Left ventricle myocardium inferior (tissue), 1 donor: ENCODE measurements at regions not wholly inside any gene's neighbourhood (a gene's known extent, or its start where the extent isn't known, plus 50 kb on each side); places are given as distances from the start of the nearest gene placed in this dataset.
"Not testable (repeated sequence)": the region's sequence is repeated elsewhere in the genome, so short reads cannot be mapped to it uniquely, and the experiment has no call there.

Experiments
- DNase-seq: peaks from one replicate; pipeline ENCODE4 v3.0.0-alpha.2; 2020
- H3K27ac ChIP-seq: fragments of 200-600 bp; replicated peaks from 2 replicates; pipeline ENCODE4 v1.8.0; 2021
- H3K27me3 ChIP-seq: fragments of 200-600 bp; 2 replicates; pipeline ENCODE4 v1.8.0; 2021; ENCODE audit warnings: low read depth
- H3K36me3 ChIP-seq: fragments of 200-600 bp; 2 replicates; pipeline ENCODE4 v1.8.0; 2021
- H3K4me1 ChIP-seq: fragments of 200-600 bp; 2 replicates; pipeline ENCODE4 v1.8.0; 2021
- H3K4me3 ChIP-seq: fragments of 200-600 bp; 2 replicates; pipeline ENCODE4 v1.8.0; 2021; ENCODE audit warnings: mild to moderate bottlenecking, moderate library complexity
- H3K9me3 ChIP-seq: fragments of 200-600 bp; replicated peaks from 2 replicates; pipeline ENCODE4 v1.8.0; 2021
- intact Hi-C: fragments of 100-400 bp; cut with micrococcal nuclease; formaldehyde crosslinking; loops from one replicate; pipeline ENCODE4 v1.11.0; 2022
- TF ChIP-seq, protein P1 (sequence below): fragments of 200-600 bp; IDR thresholded peaks from 2 replicates; pipeline ENCODE4 v1.8.0; 2021; ENCODE audit warnings: antibody characterized with exemption, mild to moderate bottlenecking, borderline replicate concordance
- donor health status: DM: no; HTN: yes; CAD: no; lungs with severe emphysema.

DNA sequence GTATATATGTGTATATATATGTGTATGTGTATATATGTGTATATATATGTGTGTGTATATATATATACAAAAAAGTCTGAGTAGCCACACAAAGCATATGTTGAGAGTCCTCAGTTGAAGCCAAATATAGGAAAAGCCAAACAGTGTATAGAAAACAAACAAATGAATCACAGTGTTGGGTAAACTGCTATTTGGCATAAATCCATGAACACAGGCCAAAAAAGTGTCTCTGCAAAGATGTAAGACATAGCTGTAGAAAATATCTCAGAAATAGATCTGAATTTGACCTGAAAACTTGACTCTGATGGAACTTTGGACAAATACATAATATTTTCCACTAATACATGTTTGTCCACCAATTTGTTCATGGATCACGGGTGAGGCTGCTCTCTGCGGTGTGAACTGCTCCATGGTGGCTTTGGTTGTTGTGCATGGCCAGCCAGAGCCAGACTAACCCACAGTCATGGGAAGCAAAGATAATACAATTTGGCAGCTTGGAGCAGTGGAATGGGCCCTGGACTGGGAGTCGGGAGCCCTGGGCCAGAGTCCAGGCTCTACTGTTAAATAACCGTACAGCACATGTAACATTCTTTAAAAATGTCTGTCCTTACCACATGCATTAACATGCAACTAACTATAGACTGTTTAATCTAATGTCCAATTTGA lies 76.9 kb upstream of the EED start:
- no peaks in the 10 kb centered on the region for H3K27me3 ChIP-seq
- TF ChIP-seq, protein P1, sequence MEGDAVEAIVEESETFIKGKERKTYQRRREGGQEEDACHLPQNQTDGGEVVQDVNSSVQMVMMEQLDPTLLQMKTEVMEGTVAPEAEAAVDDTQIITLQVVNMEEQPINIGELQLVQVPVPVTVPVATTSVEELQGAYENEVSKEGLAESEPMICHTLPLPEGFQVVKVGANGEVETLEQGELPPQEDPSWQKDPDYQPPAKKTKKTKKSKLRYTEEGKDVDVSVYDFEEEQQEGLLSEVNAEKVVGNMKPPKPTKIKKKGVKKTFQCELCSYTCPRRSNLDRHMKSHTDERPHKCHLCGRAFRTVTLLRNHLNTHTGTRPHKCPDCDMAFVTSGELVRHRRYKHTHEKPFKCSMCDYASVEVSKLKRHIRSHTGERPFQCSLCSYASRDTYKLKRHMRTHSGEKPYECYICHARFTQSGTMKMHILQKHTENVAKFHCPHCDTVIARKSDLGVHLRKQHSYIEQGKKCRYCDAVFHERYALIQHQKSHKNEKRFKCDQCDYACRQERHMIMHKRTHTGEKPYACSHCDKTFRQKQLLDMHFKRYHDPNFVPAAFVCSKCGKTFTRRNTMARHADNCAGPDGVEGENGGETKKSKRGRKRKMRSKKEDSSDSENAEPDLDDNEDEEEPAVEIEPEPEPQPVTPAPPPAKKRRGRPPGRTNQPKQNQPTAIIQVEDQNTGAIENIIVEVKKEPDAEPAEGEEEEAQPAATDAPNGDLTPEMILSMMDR: no peak
- no peaks in the 10 kb centered on the region for H3K9me3 ChIP-seq
- no peak for DNase-seq
- H3K27ac ChIP-seq: peak overlapping the region; percentile 2
- intact Hi-C loops: no loop called here
- H3K36me3 ChIP-seq: no peaks in the 10 kb centered on the region
- peaks cover 8% of the 10 kb centered on the region for H3K4me1 ChIP-seq
- H3K4me3 ChIP-seq: no peak overlapping the region

DNA sequence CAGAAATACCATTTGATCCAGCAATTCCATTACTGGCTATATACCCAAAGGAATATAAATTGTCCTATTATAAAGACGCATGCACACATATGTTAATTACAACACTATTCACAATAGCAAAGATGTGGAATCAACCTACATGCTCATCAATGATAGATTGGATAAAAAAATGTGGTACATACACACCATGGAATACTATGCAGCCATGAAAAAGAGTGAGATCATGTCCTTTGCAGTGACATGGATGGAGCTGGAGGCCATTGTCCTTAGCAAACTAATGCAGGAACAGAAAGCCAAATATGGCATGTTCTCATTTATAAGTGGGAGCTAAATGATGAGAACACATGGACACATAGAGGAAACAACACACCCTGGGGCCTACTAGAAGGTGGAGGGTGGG lies 78.3 kb upstream of the EED start:
- DNase-seq, H3K4me3 ChIP-seq, H3K27me3 ChIP-seq, H3K36me3 ChIP-seq, H3K27ac ChIP-seq, intact Hi-C loops, H3K9me3 ChIP-seq: not testable (repeated sequence)
- H3K4me1 ChIP-seq: peaks cover 17% of the 10 kb centered on the region

DNA sequence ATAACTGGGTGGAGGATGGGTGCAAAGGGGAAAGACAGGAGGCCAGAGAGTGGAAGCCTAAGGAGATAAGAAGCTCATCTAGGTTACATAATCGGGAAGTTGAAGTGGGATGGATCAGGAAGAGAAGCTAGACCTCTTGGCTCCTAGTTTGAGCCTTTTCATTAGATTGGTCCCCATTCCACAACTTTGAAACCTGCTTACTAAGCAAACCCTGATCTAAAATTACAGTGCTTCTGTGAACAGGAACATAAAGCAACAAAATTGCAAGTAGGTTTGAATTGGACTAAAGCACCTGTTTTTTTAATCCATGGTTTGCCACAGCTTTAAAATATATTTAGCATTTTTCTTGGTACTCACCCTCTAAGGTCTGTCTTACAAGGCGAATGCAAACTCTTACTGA lies 80.4 kb upstream of the EED start:
- intact Hi-C loops: no loop called here
- Histone ChIP-seq H3K27me3 (no peaks in the 10 kb centered on the region), H3K36me3 (no peaks in the 10 kb centered on the region), H3K27ac (no peak overlapping the region), H3K9me3 (no peaks in the 10 kb centered on the region), H3K4me1 (peaks cover 18% of the 10 kb centered on the region), H3K4me3 (no peak overlapping the region)
- no peak for DNase-seq
- TF ChIP-seq, protein P1: no peak

DNA sequence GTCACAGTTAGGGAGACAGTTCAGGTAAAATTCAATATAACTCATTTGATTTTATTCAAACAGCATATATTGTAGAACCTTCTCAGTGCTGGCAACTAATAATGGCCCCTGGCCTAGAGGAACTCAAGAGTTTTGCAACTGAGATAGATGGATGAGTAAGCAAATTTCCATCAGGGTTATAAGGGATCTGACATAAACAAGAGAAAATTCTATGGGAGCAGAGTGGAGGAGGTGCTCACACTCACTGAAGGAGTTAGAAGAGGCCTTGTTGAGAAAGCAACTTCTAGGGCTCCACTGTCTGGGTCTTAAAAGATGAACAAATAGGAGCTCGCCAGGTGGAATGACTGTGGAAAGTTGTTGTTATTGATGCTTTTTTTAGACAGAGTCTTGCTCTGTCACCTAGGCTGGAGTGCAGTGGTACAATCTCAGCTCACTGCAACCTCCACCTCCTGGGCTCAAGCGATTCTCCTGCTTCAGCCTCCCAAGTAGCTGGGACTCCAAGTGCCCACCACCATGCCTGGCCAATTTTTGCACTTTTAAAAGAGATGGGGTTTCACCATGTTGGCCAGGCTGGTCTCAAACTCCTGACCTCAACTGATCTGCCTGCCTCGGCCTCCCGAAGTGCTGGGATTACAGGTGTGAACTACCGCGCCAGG lies 81.2 kb upstream of the EED start:
- DNase-seq, H3K9me3 ChIP-seq, H3K27ac ChIP-seq, H3K36me3 ChIP-seq, H3K4me3 ChIP-seq, intact Hi-C loops, H3K27me3 ChIP-seq: not testable (repeated sequence)
- peaks cover 18% of the 10 kb centered on the region for H3K4me1 ChIP-seq

DNA sequence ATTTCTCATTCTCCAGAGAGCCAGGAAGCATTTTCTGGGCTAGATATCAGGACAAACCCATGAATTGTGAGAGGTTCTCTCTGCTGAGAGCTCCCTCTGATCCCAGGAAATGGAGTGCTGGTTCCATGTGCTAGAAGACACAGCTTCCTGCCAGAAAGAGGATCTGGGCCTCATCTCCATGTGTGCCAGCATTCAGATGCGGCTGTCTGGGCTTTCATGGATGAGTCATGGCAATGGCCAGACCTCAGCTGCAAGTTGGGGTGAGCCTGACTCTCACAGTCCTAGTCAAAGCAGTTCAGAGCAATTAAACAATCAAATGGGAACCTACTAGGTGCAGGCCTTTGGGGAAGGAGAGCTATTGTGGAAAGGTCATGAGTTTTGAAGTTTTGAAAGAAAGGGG lies 82.3 kb upstream of the EED start:
- TF ChIP-seq, protein P1: no peak
- H3K9me3 ChIP-seq: no peaks in the 10 kb centered on the region
- H3K36me3 ChIP-seq: no peaks in the 10 kb centered on the region
- intact Hi-C loops: no loop called here
- no peaks in the 10 kb centered on the region for H3K27me3 ChIP-seq
- H3K27ac ChIP-seq: peak overlapping the region; percentile 59
- DNase-seq: peak; percentile 34
- peaks cover 12% of the 10 kb centered on the region for H3K4me1 ChIP-seq
- H3K4me3 ChIP-seq: no peak overlapping the region

DNA sequence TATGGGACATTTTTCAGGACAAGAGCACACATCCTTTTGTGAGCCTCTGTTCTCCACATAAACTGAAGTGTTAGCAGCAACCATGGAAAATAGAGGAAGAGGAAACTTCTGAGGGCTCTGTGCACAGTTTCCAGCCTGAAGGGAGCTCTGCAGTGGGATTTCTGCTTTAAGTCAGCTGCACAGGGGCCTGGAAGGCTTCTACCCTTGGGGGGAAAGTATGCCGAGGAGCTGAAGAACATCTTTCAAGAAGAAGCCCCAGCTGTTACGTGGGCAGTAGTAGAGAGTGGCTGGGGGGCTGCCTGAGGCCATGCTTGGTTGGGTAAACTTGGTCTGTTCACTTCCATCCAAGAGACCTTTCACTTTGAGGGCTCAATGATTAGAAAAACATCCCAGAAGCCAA lies 82.7 kb upstream of the EED start:
- peak overlapping the region; percentile 59 for H3K27ac ChIP-seq
- H3K9me3 ChIP-seq: no peaks in the 10 kb centered on the region
- TF ChIP-seq, protein P1: no peak
- no peaks in the 10 kb centered on the region for H3K36me3 ChIP-seq
- H3K27me3 ChIP-seq: no peaks in the 10 kb centered on the region
- intact Hi-C loops: no loop called here
- H3K4me3 ChIP-seq: no peak overlapping the region
- H3K4me1 ChIP-seq: peaks cover 12% of the 10 kb centered on the region
- DNase-seq: no peak
